Thoracic aorta (tissue), 2 donors: ENCODE measurements at regions not wholly inside any gene's neighbourhood (a gene's known extent, or its start where the extent isn't known, plus 50 kb on each side); places are given as distances from the start of the nearest gene placed in this dataset.
"Not testable (repeated sequence)": the region's sequence is repeated elsewhere in the genome, so short reads cannot be mapped to it uniquely, and the experiment has no call there.

ENCODE experiments used
- ATAC-seq: fragments of 150-250 bp; one replicate; pipeline ENCODE4 v1.8.0; 2017; ENCODE audit warnings: low read depth; ENCODE audit not compliant: insufficient number of reproducible peaks, low FRiP score
- DNase-seq: peaks from one replicate; pipeline ENCODE4 v3.0.0-alpha.2; 2020; ENCODE audit warnings: low spot score
- H3K27ac ChIP-seq, 2 donors: fragments of 200-600 bp; sonication (generic); 1 replicate in 1 of 2; 2 replicates in 1 of 2; pipeline ENCODE4 v1.5.1; 2016; ENCODE audit warnings: mild to moderate bottlenecking in 2 of 2, moderate library complexity in 2 of 2
- H3K27me3 ChIP-seq: fragments of 200-600 bp; sonication (generic); replicated peaks from 2 replicates; pipeline ENCODE4 v1.6.0; 2016; ENCODE audit warnings: mild to moderate bottlenecking; ENCODE audit not compliant: insufficient read depth
- H3K36me3 ChIP-seq: fragments of 200-600 bp; sonication (generic); one replicate; pipeline ENCODE4 v1.5.1; 2016
- H3K4me1 ChIP-seq, 2 donors: fragments of 200-600 bp; sonication (generic); 1 replicate in 1 of 2; 2 replicates in 1 of 2; pipeline versions ENCODE4 v1.5.1 to v1.6.0; 2016; ENCODE audit warnings: low read depth in 2 of 2, mild to moderate bottlenecking in 1 of 2; ENCODE audit not compliant: control insufficient read depth in 1 of 2
- H3K4me3 ChIP-seq: fragments of 200-600 bp; sonication (generic); 2 replicates; pipeline ENCODE4 v1.5.1; 2016; ENCODE audit warnings: mild to moderate bottlenecking
- H3K9me3 ChIP-seq: fragments of 200-600 bp; sonication (generic); 2 replicates; pipeline ENCODE4 v1.5.1; 2016
- TF ChIP-seq, protein P1 (sequence below): fragments of 200-600 bp; sonication (generic); IDR thresholded peaks from one replicate; pipeline ENCODE4 v1.5.1; 2019; ENCODE audit warnings: antibody characterized with exemption

GRCh38 chr18:26624443-26624842 lies 76.1 kb upstream of the KCTD1 start:
- Histone ChIP-seq H3K4me1 (no peaks in the 10 kb centered on the region), H3K9me3 (no peaks in the 10 kb centered on the region), H3K36me3 (no peaks in the 10 kb centered on the region), H3K27me3 (no peaks in the 10 kb centered on the region), H3K4me3 (no peak overlapping the region), H3K27ac (no peak overlapping the region)
- TF ChIP-seq, protein P1, sequence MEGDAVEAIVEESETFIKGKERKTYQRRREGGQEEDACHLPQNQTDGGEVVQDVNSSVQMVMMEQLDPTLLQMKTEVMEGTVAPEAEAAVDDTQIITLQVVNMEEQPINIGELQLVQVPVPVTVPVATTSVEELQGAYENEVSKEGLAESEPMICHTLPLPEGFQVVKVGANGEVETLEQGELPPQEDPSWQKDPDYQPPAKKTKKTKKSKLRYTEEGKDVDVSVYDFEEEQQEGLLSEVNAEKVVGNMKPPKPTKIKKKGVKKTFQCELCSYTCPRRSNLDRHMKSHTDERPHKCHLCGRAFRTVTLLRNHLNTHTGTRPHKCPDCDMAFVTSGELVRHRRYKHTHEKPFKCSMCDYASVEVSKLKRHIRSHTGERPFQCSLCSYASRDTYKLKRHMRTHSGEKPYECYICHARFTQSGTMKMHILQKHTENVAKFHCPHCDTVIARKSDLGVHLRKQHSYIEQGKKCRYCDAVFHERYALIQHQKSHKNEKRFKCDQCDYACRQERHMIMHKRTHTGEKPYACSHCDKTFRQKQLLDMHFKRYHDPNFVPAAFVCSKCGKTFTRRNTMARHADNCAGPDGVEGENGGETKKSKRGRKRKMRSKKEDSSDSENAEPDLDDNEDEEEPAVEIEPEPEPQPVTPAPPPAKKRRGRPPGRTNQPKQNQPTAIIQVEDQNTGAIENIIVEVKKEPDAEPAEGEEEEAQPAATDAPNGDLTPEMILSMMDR: no peak
- ATAC-seq (no peak), DNase-seq (no peak)

- ATAC-seq, DNase-seq, H3K4me3 ChIP-seq, H3K4me1 ChIP-seq, H3K36me3 ChIP-seq, H3K27ac ChIP-seq, H3K9me3 ChIP-seq, H3K27me3 ChIP-seq: not testable (repeated sequence)
These were observed 75.0 kb upstream of the KCTD1 start for GRCh38 chr18:26623314-26623713.

DNA sequence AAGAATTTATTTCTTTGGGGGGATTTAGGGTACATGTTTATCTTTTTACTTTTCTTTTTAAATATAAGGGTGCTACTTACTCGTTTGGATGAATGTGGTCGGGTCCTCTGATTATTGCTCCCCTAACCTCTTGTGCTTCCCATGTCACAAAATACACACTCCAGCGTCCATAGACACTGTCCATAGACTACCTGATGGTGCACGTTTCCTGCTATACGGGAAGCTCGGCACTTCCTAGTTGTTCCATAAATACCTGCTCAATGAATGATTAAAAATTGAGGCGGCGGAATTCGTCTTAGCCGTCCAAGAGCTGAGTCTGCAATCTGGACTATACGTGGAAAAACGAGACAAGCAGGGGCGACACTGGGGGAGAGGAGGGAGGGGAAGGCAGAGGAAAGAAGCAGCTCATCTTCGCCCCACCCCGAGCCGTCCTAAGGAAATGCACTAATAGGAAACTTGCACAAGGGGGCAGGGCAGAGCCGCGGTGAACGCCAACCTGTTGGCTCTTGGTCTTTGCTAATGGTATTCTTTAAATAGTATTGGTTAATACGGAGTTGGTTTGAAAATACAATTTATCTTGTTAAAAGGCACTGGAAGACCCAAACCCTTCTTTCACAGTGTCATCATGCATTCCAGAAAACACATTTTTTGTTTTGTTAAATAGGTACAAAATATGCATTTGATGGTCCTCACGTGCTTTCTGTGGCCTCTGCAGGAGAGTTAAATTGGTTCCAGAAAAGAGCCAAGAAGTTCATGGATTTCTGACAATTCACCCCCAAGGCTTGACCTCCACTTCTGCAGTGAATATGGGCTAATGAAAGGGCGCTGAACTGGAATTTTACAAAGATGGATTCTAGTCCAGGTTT lies 73.0 kb upstream of the KCTD1 start:
- no peaks in the 10 kb centered on the region for H3K27me3 ChIP-seq
- TF ChIP-seq, protein P1: peak; percentile 37
- no peak overlapping the region for H3K27ac ChIP-seq
- H3K9me3 ChIP-seq: no peaks in the 10 kb centered on the region
- H3K4me3 ChIP-seq: peak overlapping the region; percentile 48
- ATAC-seq: no peak
- DNase-seq: no peak
- no peaks in the 10 kb centered on the region for H3K36me3 ChIP-seq
- no peaks in the 10 kb centered on the region for H3K4me1 ChIP-seq

GRCh38 chr18:26619350-26619749 lies 71.0 kb upstream of the KCTD1 start:
- Histone ChIP-seq H3K27ac (no peak overlapping the region), H3K36me3 (no peaks in the 10 kb centered on the region), H3K9me3 (no peaks in the 10 kb centered on the region), H3K4me1 (no peaks in the 10 kb centered on the region), H3K27me3 (no peaks in the 10 kb centered on the region), H3K4me3 (no peak overlapping the region)
- ATAC-seq (no peak), DNase-seq (no peak)
- TF ChIP-seq, protein P1: no peak

DNA sequence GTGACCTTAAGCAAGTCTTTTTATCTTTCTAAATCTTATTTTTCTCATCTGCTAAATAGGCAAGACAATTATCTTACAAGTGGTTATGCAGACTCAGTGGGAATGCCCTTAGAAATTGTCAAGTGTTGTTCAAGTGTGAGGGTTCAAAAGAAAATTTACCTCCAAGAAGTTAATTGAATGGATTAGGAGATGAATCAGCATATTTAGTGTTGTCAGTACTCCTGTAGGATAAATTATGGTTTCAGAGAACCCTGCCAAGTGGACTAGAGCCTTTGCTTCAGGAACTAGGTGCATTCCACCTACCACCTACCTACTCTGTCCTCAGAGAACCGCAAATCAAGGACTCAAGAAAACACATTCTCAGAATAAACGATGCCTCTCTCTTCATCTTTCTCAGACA lies 69.8 kb upstream of the KCTD1 start:
- no peak for ATAC-seq
- Histone ChIP-seq H3K27ac (no peak overlapping the region), H3K4me3 (no peak overlapping the region), H3K9me3 (no peaks in the 10 kb centered on the region), H3K36me3 (no peaks in the 10 kb centered on the region), H3K27me3 (no peaks in the 10 kb centered on the region), H3K4me1 (no peaks in the 10 kb centered on the region)
- no peak for DNase-seq
- TF ChIP-seq, protein P1: no peak
